ENCODE measurements at regions not wholly inside any gene's neighbourhood (a gene's known extent, or its start where the extent isn't known, plus 50 kb on each side); places are given as distances from the start of the nearest gene placed in this dataset.

GRCh38 chr20:43376831-43377230, 80.9 kb upstream of the SRSF6 start:
- TF ChIP-seq, protein P1, sequence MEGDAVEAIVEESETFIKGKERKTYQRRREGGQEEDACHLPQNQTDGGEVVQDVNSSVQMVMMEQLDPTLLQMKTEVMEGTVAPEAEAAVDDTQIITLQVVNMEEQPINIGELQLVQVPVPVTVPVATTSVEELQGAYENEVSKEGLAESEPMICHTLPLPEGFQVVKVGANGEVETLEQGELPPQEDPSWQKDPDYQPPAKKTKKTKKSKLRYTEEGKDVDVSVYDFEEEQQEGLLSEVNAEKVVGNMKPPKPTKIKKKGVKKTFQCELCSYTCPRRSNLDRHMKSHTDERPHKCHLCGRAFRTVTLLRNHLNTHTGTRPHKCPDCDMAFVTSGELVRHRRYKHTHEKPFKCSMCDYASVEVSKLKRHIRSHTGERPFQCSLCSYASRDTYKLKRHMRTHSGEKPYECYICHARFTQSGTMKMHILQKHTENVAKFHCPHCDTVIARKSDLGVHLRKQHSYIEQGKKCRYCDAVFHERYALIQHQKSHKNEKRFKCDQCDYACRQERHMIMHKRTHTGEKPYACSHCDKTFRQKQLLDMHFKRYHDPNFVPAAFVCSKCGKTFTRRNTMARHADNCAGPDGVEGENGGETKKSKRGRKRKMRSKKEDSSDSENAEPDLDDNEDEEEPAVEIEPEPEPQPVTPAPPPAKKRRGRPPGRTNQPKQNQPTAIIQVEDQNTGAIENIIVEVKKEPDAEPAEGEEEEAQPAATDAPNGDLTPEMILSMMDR (IDR thresholded peaks at IDR 0.05): no peak
- TF ChIP-seq POLR2A (IDR thresholded peaks at IDR 0.05): no peak
